HG03571 (cell line): ENCODE measurements at regions not wholly inside any gene's neighbourhood (a gene's known extent, or its start where the extent isn't known, plus 50 kb on each side); places are given as distances from the start of the nearest gene placed in this dataset.

Experiments used
- ATAC-seq: cut with Tn5 transposase; IDR thresholded peaks from one replicate; pipeline ENCODE4 v1.9.1; 2021; ENCODE audit not compliant: unreplicated experiment

- ATAC-seq, result no peak
Measured at GRCh38 chr20:23180451-23180921, 94.4 kb upstream of the CD93 start.

DNA sequence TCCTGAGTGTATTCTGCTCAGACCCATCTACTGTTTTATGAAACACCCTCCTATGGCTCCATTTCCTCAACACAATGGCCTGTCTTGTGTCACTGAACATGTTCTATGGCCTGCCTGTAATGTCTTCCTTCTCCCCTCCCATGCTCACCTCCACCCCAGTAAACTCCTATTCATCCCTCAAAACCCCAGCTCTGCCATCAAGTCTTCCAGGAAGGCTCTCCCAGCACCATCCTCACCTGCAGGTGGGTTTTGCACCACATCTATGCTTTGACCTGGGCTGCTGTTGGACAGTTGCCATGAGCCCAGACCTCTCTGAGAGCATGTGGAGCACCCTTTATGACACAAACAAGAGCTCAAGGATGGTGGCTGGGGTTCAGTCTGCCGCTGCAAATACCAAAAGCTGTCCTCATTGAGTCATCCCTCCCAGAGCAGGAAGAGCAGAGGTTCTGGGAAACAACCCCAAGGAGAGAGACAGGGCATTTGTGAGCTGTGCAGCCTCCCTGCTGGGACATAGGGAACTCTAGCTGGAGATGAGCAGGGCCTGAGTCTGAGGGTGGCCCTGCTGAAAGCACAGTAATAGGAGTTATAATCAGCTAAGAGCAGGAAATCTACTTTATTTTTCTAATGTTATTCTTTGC lies 93.8 kb upstream of the CD93 start:
- ATAC-seq, result no peak

DNA sequence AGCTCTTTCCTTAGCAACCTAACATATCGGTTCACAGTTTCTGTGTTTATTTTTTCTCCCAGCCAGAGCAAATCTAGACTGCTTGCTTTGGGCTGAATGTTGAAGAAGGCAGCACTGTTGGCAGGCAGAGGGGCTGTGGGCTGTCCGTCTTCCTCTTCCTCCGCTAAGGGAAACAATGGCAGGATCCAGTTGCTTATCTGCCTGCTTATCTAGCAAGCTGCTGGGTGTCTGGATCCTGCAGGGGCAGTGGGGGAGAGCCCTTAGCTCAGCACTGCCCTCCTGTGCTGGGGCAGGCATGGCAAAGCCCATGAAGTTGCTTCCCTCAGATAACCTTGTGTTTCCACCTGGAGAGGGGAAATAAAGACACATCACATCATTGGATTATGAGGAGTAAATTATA lies 92.7 kb upstream of the CD93 start:
- ATAC-seq, result no peak

DNA sequence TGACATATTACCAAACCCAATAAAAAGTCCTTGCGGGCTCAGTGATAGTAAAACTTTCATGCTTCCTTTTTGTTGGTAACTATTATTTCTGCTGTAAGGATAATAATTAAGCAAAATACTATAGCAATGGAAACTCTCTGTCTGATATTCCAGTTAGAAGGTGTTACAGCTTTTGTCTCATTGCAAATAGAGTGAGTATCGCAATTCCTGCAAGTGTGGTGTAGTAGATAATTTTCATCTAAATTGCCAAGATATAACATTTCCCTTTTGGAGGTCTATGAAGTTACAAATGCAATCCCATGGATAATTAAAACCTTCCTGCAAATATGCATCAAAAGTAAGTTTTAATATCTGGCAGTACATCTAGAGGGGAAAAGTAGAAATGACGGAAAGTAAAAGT lies 88.7 kb upstream of the CD93 start:
- ATAC-seq, result no peak

DNA sequence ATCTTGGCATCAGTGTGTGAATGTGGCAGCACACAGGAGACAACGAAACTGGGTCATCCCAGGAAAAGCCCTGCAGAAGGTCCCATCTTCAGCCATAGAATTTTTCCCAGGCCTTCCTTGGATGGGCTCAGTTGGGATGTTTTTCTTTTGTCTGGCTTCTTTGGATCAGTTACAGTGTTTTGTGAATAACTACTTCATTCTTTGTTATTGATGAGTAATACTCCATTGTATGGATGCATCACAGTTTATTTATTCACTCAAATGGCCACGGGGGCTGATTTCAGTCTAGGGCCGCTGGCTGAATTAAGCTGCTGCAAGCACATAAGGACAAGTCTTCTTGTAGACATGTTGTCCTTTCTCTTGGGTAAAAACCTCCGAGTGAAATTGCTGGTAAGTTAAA lies 81.3 kb upstream of the CD93 start:
- ATAC-seq, result no peak

DNA sequence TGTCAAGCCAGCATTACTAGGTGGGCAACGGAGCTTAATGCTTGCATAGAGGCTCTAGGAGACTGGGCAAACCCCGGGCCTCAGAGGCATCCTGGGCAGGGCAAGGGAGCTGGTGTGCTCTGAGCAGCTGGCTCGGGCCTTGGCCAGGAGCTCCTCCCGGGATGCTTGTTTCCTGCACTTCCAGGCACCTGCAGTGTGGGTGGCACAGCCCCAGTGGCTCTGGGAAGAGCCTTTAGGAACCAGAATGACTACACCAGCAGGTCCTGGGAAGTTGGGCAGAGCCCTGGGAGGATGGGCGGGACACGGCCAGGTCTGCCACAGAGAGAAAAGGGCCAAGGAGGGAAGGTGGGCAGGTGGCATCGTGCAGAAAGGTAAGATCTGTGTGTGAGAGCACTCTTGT lies 80.4 kb upstream of the CD93 start:
- no peak for ATAC-seq

GRCh38 chr20:23165964-23166363 lies 79.8 kb upstream of the CD93 start:
- ATAC-seq, result no peak

- no peak for ATAC-seq
Measured at GRCh38 chr20:23165307-23165750, 79.2 kb upstream of the CD93 start.

DNA sequence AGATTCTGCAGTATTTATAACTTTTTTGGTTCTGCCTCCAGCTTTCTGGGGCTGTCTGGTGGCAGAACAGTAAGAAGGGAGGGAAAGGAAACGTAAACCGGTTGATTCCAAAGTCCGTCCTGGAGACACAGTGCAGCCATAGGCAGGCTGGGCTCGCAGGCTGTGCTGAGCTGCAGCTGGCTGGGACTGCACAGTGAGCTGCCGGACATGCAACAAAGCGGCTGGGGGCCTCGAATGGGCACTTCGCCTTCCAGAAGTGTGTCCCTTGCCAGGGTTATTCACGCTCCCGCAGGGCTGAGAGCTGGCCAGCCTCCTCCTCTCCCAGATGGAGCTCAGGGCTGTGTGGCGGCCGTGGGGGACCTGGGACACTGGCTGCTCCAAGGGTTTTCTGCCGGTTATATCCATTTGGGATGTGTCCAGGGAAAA lies 78.1 kb upstream of the CD93 start:
- ATAC-seq, result no peak

GRCh38 chr20:23163562-23163961 lies 77.4 kb upstream of the CD93 start:
- ATAC-seq, result no peak

DNA sequence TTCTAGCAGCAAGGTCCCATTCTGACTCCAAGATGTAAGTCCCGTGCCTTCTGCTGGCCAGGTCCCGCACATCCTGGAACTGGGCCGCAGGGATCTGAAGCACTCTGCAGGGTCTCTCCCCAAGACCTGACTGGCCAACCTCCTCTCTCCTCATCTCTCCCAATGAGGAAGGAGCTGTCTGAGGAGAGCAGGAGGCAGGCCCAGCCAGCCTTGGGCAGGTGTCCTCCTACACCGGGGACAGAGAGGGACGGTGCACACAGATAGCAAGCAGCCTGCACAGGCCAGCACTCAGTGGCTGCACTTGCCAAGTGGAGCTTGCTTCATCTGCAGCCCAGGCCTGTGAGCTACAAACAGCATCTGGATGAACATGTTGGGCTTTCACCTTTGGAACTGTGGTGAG lies 76.8 kb upstream of the CD93 start:
- ATAC-seq, result no peak

DNA sequence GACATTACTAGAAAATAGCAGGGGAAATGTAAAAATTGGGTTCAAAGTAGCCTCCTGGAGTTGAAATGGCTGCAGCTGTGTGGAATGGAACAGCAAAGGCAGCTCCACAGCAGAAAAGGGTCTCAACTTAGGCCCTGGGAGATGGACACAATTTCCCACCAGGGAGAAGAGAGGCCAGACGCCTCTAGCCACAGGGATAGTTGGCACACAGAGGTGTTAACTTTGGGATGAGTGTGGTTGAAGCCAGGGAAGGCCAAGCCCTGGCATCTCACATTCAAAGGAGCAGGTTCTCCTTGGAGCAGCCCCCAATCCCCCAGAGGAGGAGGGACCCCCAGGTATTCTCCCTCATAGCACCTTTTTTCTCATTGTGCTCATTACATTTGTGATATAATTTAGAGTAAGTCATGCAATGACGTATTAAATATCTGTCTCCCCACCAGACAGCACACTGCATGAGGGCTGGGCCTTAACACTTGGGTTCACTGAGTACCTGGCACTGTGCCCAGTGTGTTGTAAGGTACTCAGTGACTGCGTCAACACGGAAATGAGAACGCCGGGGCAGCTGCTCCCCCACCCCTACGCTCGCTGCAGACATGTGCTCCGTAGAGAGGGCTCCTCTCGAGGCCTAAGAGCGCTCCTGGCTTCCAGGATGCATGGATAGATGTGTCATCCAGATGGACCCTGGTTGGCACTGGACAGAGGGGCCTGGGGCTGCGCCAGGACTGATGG lies 76.0 kb upstream of the CD93 start:
- no peak for ATAC-seq

GRCh38 chr20:23161244-23161891 lies 75.2 kb upstream of the CD93 start:
- ATAC-seq, result no peak

DNA sequence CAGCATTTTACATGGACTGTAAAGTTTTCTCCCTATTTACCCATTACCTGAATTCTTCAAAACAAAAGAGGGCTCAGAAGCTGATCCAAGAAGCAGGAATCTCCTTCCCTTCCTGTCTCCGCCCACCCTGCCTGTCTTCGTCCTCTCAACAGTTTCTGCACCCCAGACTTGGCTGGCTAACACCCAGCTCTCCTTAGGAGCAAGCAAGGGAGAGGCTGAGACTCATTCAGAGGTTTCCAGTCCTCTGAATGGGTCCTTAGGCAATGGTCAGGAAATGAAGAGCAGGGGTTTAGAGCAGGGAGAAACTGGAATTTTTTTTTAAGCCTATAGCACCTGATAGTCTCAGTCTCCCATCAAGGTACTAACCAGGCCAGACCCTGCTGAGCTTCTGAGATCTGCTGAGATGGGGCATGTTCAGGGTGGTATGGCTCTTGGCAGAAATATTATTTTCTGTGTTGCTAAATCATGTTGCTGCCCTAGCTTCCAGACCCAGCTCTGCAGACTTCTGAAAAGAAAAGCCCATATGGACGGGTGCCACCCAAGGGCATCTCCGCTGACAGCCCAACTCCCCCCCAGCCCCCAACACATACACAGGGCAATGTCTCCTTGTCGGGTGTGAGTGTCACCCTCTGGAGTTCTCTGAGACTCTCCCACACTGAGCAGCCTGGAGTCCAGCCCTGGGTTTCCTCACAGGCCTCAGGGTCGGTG lies 74.6 kb upstream of the CD93 start:
- ATAC-seq, result no peak

DNA sequence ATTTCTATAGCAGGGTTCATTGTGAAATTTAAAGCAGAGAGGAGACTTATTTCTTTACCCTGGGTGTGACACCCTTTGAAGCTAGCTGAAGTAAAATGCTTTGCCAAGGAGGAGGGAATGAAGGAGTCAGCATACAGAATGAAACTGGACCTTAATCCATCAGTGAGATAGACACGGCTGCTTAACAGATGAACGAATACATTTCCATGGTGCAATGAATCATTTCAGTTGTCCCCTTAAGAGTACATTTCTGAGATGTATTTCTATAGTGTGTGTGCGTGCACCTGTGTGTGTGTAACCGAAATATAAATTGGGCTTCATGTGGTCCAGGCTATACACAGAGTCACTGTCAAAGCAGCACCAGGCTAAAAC lies 73.8 kb upstream of the CD93 start:
- ATAC-seq, result no peak

DNA sequence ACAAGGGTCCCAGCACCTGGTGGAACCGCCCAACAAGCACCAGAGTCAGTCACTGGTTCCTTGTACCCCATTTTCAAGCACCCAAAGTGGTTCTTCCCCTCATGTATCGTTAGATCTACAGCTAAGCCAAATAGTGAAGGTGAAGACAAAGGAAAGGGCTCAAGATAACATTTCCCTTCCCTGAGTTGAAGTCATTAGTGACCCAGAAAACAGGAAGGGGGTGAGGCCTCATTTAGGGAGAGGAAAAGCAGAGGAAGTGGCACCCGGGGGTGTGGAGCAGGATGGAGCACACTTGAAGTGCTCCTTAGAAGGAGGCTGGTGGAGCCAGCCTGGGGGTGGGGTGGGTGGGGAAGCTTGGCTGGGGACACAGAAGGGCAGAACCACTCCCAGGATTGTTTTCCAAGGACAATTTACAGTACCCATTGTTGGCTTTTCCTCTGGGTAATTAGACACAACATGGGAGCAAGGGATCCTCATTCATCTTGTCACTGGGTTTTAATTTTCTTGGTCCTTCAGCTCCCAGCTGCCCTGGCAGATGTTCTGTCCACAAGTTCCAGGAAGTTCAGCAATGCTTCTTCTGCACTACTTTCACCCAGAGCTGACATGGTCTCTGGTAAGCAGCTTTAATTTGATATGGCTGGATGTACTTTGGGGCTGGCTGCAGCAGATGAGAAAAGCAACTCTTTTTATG lies 73.3 kb upstream of the CD93 start:
- no peak for ATAC-seq

DNA sequence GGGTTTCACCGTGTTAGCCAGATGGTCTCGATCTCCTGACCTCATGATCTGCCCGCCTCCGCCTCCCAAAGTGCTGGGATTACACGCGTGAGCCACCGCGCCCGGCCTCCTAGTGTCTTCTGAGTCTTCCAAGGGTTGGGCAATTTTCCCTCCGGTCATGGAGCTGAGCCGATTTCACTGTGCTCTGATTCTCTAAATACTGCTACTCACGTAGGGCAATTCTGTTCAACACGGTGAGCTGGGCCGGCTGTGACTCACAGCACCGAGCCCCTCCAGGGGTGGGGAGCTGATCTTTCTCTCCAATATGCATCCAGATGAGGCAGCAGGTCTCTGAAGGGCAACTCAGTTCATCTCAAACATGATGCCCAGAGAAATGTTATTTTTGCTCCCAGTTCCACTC lies 71.6 kb upstream of the CD93 start:
- ATAC-seq, result no peak

DNA sequence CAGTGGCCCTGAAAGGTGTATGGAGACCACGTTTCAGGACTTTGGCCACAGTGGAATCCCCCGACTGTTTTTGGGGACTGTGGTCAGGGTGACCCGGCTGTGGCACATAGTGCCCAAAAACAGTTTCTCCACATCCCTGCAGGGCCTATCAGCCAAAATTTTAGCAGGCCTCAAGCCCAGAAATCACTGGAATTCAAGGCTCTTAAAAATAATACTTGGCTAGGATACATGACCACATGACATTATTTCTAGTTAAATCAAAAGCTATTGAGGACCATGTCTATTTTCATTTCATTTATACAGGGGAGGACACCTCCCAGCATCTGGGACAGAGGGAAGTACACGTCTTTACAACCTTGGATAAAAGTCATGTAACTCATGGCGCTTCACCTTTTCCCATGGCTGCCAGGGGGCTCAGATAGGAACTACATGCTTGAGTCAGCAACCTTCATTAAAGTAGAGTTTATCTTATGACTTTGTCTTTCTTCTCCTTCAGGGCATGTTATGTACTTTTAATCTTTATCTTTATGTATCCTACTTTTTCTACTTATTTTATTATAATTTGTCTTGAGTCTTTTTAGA lies 70.8 kb upstream of the CD93 start:
- ATAC-seq, result no peak

DNA sequence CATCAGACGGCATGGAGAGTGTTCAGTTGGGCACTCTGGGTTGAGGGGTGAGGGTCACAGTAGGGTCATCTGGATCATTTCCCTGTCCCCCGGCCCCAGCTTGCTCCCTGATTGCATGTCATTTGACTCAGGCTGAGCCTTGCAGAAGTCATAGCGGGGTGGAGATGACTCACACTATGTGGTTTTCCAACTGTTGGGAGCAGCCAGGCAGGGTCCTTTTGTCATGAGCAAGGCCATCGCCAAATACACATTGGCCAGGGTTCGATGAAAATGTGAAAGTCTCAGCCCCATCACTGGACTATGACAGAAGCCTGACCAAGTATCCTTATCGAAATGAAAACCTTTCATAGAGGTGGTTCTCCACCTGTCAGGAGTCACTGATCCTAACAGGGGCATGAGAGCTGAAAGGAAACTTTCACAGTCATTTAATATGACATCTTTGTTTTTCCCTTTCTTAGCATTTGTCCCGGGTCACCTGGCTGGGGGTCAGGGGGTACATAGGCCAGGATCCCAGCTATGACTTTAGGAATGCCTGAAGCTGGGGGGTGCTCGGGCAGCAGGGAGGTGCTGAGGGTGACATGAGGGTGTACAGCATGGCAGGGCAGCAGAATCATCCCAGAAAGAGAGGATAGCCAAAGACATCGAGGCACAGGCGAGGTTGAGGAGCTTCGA lies 70.2 kb upstream of the CD93 start:
- no peak for ATAC-seq

DNA sequence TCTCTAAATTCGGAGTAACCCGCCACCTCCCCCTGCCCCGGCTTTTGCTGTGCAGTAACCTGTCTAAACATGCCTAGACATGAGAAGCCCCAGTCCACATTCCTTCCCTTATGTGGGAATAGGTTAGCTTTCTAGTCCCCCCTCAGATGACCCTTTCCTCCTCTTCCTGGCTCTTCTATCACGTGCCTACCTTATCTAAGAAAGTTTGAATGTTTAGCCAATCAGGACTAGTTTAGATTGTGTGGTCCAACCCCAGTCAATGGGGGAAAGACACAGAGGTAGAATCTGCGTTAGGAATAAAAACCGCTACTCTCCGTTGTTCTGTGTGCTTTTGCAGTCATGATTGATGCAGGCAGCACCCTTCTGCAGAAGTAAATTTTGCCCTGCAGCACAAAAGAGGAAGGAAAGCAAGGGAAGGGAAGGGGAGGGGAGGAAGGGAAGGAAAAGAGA lies 69.0 kb upstream of the CD93 start:
- ATAC-seq, result no peak
